ENCODE measurements at regions not wholly inside any gene's neighbourhood (a gene's known extent, or its start where the extent isn't known, plus 50 kb on each side); places are given as distances from the start of the nearest gene placed in this dataset.

DNA sequence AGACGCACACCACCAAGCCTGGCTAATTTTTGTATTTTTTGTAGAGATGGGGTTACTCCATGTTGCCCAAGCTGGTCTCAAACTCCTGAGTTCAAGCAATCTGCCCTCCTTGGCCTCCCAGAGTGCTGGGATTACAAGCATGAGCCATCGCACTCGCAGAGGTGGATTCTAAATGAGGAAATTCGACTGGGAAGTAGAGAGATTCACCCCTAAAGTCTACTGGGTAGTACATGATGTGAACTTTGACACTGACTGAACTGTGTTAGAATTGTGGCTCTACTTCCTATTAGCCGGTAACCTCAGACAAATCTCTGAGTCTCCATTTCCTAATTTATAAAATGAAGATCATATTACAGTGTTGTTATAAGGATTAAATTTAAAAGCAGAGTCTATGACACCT lies 276.0 kb upstream of the NR5A2 start:
- peaks cover 4% of the 10 kb centered on the region in 2 donors for H3K27me3 Mint-ChIP-seq
- no peaks in the 10 kb centered on the region for H3K36me3 Mint-ChIP-seq
- POLR2A ChIA-PET (ENCODE audit: partially characterized antibody), result no interaction called here
- no peak for DNase-seq
- Histone ChIP-seq H3K4me1 (ENCODE audit: insufficient read depth, low read length) (no peaks in the 10 kb centered on the region), H3K27ac (ENCODE audit: low read depth, low read length) (no peak overlapping the region), H3K4me3 (ENCODE audit: low read length in 2 of 2) (no peak overlapping the region), H3K27me3 (ENCODE audit: insufficient read depth, low read length) (no peaks in the 10 kb centered on the region), H3K9me3 (ENCODE audit: control insufficient read depth in 1 of 2, low read length in 2 of 2) (no peaks in the 10 kb centered on the region), H3K36me3 (ENCODE audit: insufficient read depth, low read length) (no peaks in the 10 kb centered on the region)
- CTCF ChIA-PET (ENCODE audit: partially characterized antibody), result no interaction called here
- intact Hi-C loops (cut with micrococcal nuclease), result no loop called here
- H3K9me3 Mint-ChIP-seq, result no peaks in the 10 kb centered on the region
- H3K27ac Mint-ChIP-seq, result no peak overlapping the region
- no peak overlapping the region for H3K4me3 Mint-ChIP-seq
- H3K4me1 Mint-ChIP-seq, result no peaks in the 10 kb centered on the region

- Histone ChIP-seq H3K4me3 (ENCODE audit: low read length in 2 of 2) (no peak overlapping the region), H3K4me1 (ENCODE audit: insufficient read depth, low read length) (no peaks in the 10 kb centered on the region), H3K27me3 (ENCODE audit: insufficient read depth, low read length) (no peaks in the 10 kb centered on the region), H3K27ac (ENCODE audit: low read depth, low read length) (no peak overlapping the region), H3K9me3 (ENCODE audit: control insufficient read depth in 1 of 2, low read length in 2 of 2) (no peaks in the 10 kb centered on the region), H3K36me3 (ENCODE audit: insufficient read depth, low read length) (no peaks in the 10 kb centered on the region)
- peaks cover 4 to 5% of the 10 kb centered on the region in 2 donors for H3K27me3 Mint-ChIP-seq
- intact Hi-C loops (cut with micrococcal nuclease), result no loop called here
- H3K4me1 Mint-ChIP-seq, result no peaks in the 10 kb centered on the region
- no peak overlapping the region for H3K27ac Mint-ChIP-seq
- no peaks in the 10 kb centered on the region for H3K9me3 Mint-ChIP-seq
- H3K4me3 Mint-ChIP-seq, result no peak overlapping the region
- DNase-seq, result no peak
- ChIA-PET POLR2A (ENCODE audit: partially characterized antibody) (no interaction called here), CTCF (ENCODE audit: partially characterized antibody) (no interaction called here)
- H3K36me3 Mint-ChIP-seq, result no peaks in the 10 kb centered on the region
Measured at GRCh38 chr1:199751962-199752687, 275.4 kb upstream of the NR5A2 start.

DNA sequence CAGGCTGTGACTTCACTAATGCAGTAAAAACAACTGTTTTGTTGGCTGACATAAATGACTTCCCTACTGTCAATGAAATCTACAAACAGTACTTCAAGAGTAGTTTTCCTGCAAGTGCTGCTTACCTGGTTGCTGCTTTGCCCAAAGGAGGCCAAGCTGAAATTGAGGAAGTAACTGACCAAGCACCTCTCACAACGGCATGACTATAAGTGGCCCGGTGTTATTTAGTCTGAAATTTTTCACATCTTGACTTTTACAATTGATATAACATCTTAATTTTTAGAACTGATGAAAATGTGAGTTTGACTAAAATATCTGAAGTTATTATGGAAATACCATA lies 274.9 kb upstream of the NR5A2 start:
- H3K27me3 ChIP-seq (ENCODE audit: insufficient read depth, low read length), result no peaks in the 10 kb centered on the region
- Mint-ChIP-seq H3K4me1 (no peaks in the 10 kb centered on the region), H3K36me3 (no peaks in the 10 kb centered on the region), H3K27me3 (peaks cover 4 to 5% of the 10 kb centered on the region in 2 donors), H3K9me3 (no peaks in the 10 kb centered on the region), H3K27ac (no peak overlapping the region), H3K4me3 (no peak overlapping the region)
- no peak overlapping the region for H3K4me3 ChIP-seq (ENCODE audit: low read length in 2 of 2)
- DNase-seq, result no peak
- H3K4me1 ChIP-seq (ENCODE audit: insufficient read depth, low read length), result no peaks in the 10 kb centered on the region
- POLR2A ChIA-PET (ENCODE audit: partially characterized antibody), result no interaction called here
- H3K36me3 ChIP-seq (ENCODE audit: insufficient read depth, low read length), result no peaks in the 10 kb centered on the region
- H3K27ac ChIP-seq (ENCODE audit: low read depth, low read length), result no peak overlapping the region
- H3K9me3 ChIP-seq (ENCODE audit: control insufficient read depth in 1 of 2, low read length in 2 of 2), result no peaks in the 10 kb centered on the region
- intact Hi-C loops (cut with micrococcal nuclease), result no loop called here
- CTCF ChIA-PET (ENCODE audit: partially characterized antibody), result no interaction called here

DNA sequence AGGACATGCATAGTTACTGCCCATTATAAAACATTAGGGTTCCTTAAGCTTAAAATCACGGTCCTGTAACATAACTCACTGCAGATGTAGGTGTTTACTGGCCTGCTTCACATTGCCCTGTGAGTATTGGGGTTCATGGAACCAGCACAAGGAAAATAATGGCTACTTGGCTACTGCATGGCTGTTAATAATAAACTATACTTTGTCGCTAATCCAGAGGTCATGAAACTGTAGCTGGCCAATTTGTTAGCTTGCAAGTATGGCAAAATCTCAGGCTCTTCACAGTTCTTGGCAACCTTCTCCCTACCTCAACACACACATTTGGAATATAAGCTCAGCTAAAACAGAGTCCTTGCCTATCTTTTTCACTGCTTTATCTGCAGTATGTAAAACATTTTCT lies 274.0 kb upstream of the NR5A2 start:
- H3K27ac ChIP-seq (ENCODE audit: low read depth, low read length), result no peak overlapping the region
- ChIA-PET CTCF (ENCODE audit: partially characterized antibody) (no interaction called here), POLR2A (ENCODE audit: partially characterized antibody) (no interaction called here)
- H3K36me3 ChIP-seq (ENCODE audit: insufficient read depth, low read length), result no peaks in the 10 kb centered on the region
- Mint-ChIP-seq H3K36me3 (no peaks in the 10 kb centered on the region), H3K4me1 (no peaks in the 10 kb centered on the region), H3K27ac (no peak overlapping the region), H3K4me3 (no peak overlapping the region), H3K9me3 (no peaks in the 10 kb centered on the region), H3K27me3 (peaks cover 4 to 5% of the 10 kb centered on the region in 2 donors)
- no peaks in the 10 kb centered on the region for H3K27me3 ChIP-seq (ENCODE audit: insufficient read depth, low read length)
- H3K9me3 ChIP-seq (ENCODE audit: control insufficient read depth in 1 of 2, low read length in 2 of 2), result no peaks in the 10 kb centered on the region
- no peaks in the 10 kb centered on the region for H3K4me1 ChIP-seq (ENCODE audit: insufficient read depth, low read length)
- DNase-seq, result no peak
- no peak overlapping the region for H3K4me3 ChIP-seq (ENCODE audit: low read length in 2 of 2)
- intact Hi-C loops (cut with micrococcal nuclease), result no loop called here

- Histone ChIP-seq H3K27me3 (ENCODE audit: insufficient read depth, low read length) (no peaks in the 10 kb centered on the region), H3K9me3 (ENCODE audit: control insufficient read depth in 1 of 2, low read length in 2 of 2) (no peaks in the 10 kb centered on the region), H3K27ac (ENCODE audit: low read depth, low read length) (no peak overlapping the region), H3K4me3 (ENCODE audit: low read length in 2 of 2) (no peak overlapping the region), H3K36me3 (ENCODE audit: insufficient read depth, low read length) (no peaks in the 10 kb centered on the region), H3K4me1 (ENCODE audit: insufficient read depth, low read length) (no peaks in the 10 kb centered on the region)
- Mint-ChIP-seq H3K9me3 (no peaks in the 10 kb centered on the region), H3K27me3 (peaks cover 4 to 5% of the 10 kb centered on the region in 2 donors), H3K27ac (no peak overlapping the region), H3K4me1 (no peaks in the 10 kb centered on the region), H3K4me3 (no peak overlapping the region), H3K36me3 (no peaks in the 10 kb centered on the region)
- CTCF ChIA-PET (ENCODE audit: partially characterized antibody), result no interaction called here
- no peak for DNase-seq
- intact Hi-C loops (cut with micrococcal nuclease), result no loop called here
- POLR2A ChIA-PET (ENCODE audit: partially characterized antibody), result no interaction called here
Measured at GRCh38 chr1:199756066-199756465, 271.4 kb upstream of the NR5A2 start.

DNA sequence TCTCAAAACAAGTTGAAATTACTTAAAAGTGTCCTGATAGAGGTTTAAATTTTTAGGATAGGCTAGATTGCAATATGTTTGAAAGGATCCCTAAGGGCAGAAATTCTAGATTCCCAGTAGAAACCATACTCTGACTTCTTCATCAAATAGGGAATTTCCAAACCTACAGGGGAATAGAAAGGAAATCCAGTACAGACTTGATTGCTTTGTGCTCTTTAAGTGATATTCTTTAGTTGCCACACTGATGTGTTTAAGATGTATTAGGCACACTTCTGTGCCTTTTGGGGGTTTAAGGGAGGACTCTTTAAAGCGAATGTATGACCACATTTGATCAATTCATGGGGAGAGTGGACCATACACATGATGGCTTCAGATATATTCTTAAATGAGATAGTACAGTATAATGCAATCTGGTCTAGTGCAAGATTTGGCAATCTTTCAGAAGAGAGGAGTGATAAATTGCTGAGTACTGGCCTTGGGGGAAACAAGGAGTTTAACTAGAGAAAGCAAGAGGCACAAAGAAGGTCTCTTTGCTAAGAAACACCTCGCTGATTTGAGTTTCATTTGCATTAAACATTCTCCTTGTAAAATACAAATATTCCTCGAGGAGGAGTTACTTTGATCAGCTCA lies 268.8 kb upstream of the NR5A2 start:
- Histone ChIP-seq H3K4me1 (ENCODE audit: insufficient read depth, low read length) (no peaks in the 10 kb centered on the region), H3K27ac (ENCODE audit: low read depth, low read length) (no peak overlapping the region), H3K9me3 (ENCODE audit: control insufficient read depth in 1 of 2, low read length in 2 of 2) (no peaks in the 10 kb centered on the region), H3K27me3 (ENCODE audit: insufficient read depth, low read length) (no peaks in the 10 kb centered on the region), H3K4me3 (ENCODE audit: low read length in 2 of 2) (no peak overlapping the region), H3K36me3 (ENCODE audit: insufficient read depth, low read length) (no peaks in the 10 kb centered on the region)
- Mint-ChIP-seq H3K4me3 (no peak overlapping the region), H3K36me3 (no peaks in the 10 kb centered on the region), H3K9me3 (no peaks in the 10 kb centered on the region), H3K27ac (no peak overlapping the region), H3K27me3 (peaks cover 5 to 9% of the 10 kb centered on the region in 2 donors), H3K4me1 (no peaks in the 10 kb centered on the region)
- ChIA-PET POLR2A (ENCODE audit: partially characterized antibody) (no interaction called here), CTCF (ENCODE audit: partially characterized antibody) (no interaction called here)
- DNase-seq, result no peak
- intact Hi-C loops (cut with micrococcal nuclease), result no loop called here

DNA sequence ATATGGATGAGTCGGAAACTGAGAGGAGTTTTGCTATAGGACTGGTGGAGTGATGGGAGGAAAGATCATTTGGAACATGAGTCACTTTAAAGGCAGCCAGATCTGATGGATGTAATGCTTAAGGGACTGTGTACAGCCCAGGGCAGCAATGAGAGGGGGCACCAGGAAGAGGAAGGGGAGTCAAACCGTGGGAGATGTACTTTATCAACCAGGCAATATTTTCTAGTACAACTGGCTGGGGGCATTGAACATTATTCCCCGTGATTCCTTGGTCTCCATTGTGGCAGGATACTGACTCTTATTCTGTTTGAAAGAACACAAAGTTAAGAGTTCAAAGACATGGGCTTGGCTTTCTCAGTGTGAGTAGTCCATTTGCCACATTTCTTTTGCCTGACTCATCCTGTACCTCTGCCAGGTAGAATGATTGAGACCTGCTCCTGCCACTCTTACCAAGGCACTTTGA lies 268.2 kb upstream of the NR5A2 start:
- ChIA-PET CTCF (ENCODE audit: partially characterized antibody) (no interaction called here), POLR2A (ENCODE audit: partially characterized antibody) (no interaction called here)
- Mint-ChIP-seq H3K9me3 (no peaks in the 10 kb centered on the region), H3K36me3 (no peaks in the 10 kb centered on the region), H3K27ac (no peak overlapping the region), H3K4me1 (no peaks in the 10 kb centered on the region), H3K27me3 (peaks cover 5 to 9% of the 10 kb centered on the region in 2 donors), H3K4me3 (no peak overlapping the region)
- Histone ChIP-seq H3K4me1 (ENCODE audit: insufficient read depth, low read length) (no peaks in the 10 kb centered on the region), H3K4me3 (ENCODE audit: low read length in 2 of 2) (no peak overlapping the region), H3K36me3 (ENCODE audit: insufficient read depth, low read length) (no peaks in the 10 kb centered on the region), H3K9me3 (ENCODE audit: control insufficient read depth in 1 of 2, low read length in 2 of 2) (no peaks in the 10 kb centered on the region), H3K27me3 (ENCODE audit: insufficient read depth, low read length) (no peaks in the 10 kb centered on the region), H3K27ac (ENCODE audit: low read depth, low read length) (no peak overlapping the region)
- no peak for DNase-seq
- intact Hi-C loops (cut with micrococcal nuclease), result no loop called here
